GM12878 (cell line): ENCODE measurements at regions not wholly inside any gene's neighbourhood (a gene's known extent, or its start where the extent isn't known, plus 50 kb on each side); places are given as distances from the start of the nearest gene placed in this dataset.

ENCODE experiments used
- ATAC-seq: fragments of 200-7000 bp; cut with Tn5 transposase; 3 replicates; pipeline ENCODE4 v1.9.1; 2020; ENCODE audit warnings: mild to moderate bottlenecking, moderate library complexity
- BruUV-seq: library from RNA; stranded (reverse); fragments of 400-500 nt; replicated peaks from 2 replicates; lab custom pipeline; 2021; lab: Mats Ljungman, UMichigan
- CTCF ChIA-PET: fragments of 300-600 bp; sonication (Branson Sonifier 250); formaldehyde crosslinking; extraction: SDS; loops from one replicate; lab custom pipeline; 2021; ENCODE audit warnings: inconsistent platforms; lab: Yijun Ruan, JAX
- POLR2A ChIA-PET: fragments of 350-600 bp; formaldehyde crosslinking; extraction: SDS; loops from one replicate; lab custom pipeline; 2021; ENCODE audit warnings: inconsistent platforms; lab: Charles Lee
- RAD21 ChIA-PET: fragments of 300-600 bp; sonication (Branson Sonifier 250); formaldehyde crosslinking; loops from one replicate; lab custom pipeline; 2023; ENCODE audit warnings: antibody characterized with exemption; ENCODE audit not compliant: unreplicated experiment; lab: Charles Lee
- SMC1A ChIA-PET: fragments of 300-600 bp; sonication (Branson Sonifier 250); formaldehyde crosslinking; loops from one replicate; lab custom pipeline; 2023; ENCODE audit not compliant: unreplicated experiment, uncharacterized antibody; lab: Charles Lee
- DNase-seq: peaks from one replicate; pipeline ENCODE4 v3.0.0-alpha.2; 2011; ENCODE audit warnings: low read depth, low spot score
- FAIRE-seq: peaks from 3 replicates; lab custom pipeline; 2011; peaks lifted over from hg19 to GRCh38; lab: Jason Lieb, UNC
- H2AFZ ChIP-seq: 2 replicates; pipeline ENCODE4 v1.6.0; 2011; ENCODE audit warnings: low read depth, low read length, control low read depth; ENCODE audit not compliant: control insufficient read depth
- H3K27ac ChIP-seq: 2 replicates; pipeline ENCODE4 v1.5.1; 2011; ENCODE audit warnings: control low read depth; ENCODE audit not compliant: control insufficient read depth, insufficient read depth
- H3K27me3 ChIP-seq, 2 experiments: replicated peaks in 1 of 2; 2 replicates each; pipeline versions ENCODE4 v1.6.0 to v1.6.1; 2011; ENCODE audit warnings: low read length in 1 of 2; ENCODE audit not compliant: control insufficient read depth in 2 of 2, insufficient read depth in 2 of 2
- H3K36me3 ChIP-seq, 2 experiments: 2 replicates each; pipeline ENCODE4 v1.5.1; 2011; ENCODE audit warnings: low read length in 1 of 2; ENCODE audit not compliant: control insufficient read depth in 2 of 2, insufficient read depth in 2 of 2
- H3K4me1 ChIP-seq: 2 replicates; pipeline ENCODE4 v1.6.1; 2011; ENCODE audit warnings: mild to moderate bottlenecking, low read length, moderate library complexity, mixed read lengths; ENCODE audit not compliant: control insufficient read depth, insufficient read depth
- H3K4me2 ChIP-seq: 2 replicates; pipeline ENCODE4 v1.6.0; 2011; ENCODE audit warnings: control low read depth; ENCODE audit not compliant: control insufficient read depth, insufficient read depth
- H3K4me3 ChIP-seq: fragments of 200-600 bp; sonication (generic); 2 replicates; pipeline ENCODE4 v1.5.1; 2016
- H3K79me2 ChIP-seq: 2 replicates; pipeline ENCODE4 v1.6.0; 2011; ENCODE audit warnings: low read length; ENCODE audit not compliant: control insufficient read depth, insufficient read depth
- H3K9ac ChIP-seq: 2 replicates; pipeline ENCODE4 v1.8.0; 2011; ENCODE audit warnings: low read length, control low read depth, mixed read lengths; ENCODE audit not compliant: control insufficient read depth, insufficient read depth
- H3K9me3 ChIP-seq: replicated peaks from 3 replicates; pipeline ENCODE4 v1.5.1; 2011; ENCODE audit warnings: mild to moderate bottlenecking, low read length; ENCODE audit not compliant: control insufficient read depth, insufficient read depth
- H4K20me1 ChIP-seq: 2 replicates; pipeline ENCODE4 v1.6.0; 2011; ENCODE audit not compliant: control insufficient read depth, insufficient read depth
- ASH2L ChIP-seq: fragments of 300-600, 200-600 bp; sonication (generic); IDR thresholded peaks from 2 replicates; pipeline ENCODE4 v1.6.1; 2017; ENCODE audit warnings: low read depth, mild to moderate bottlenecking, borderline replicate concordance
- BRCA1 ChIP-seq: IDR thresholded peaks from 2 replicates; pipeline ENCODE4 v1.6.1; 2011; ENCODE audit warnings: low read depth, low read length, improper control_type of control experiment
- CBFB ChIP-seq: IDR thresholded peaks from 2 replicates; pipeline ENCODE4 v1.6.1; 2016; ENCODE audit warnings: antibody characterized with exemption, low read depth
- CHD4 ChIP-seq: fragments of 200-600 bp; sonication (generic); IDR thresholded peaks from 2 replicates; pipeline ENCODE4 v1.6.1; 2016; ENCODE audit warnings: mild to moderate bottlenecking
- CREM ChIP-seq: IDR thresholded peaks from 2 replicates; pipeline ENCODE4 v1.6.1; 2014; ENCODE audit warnings: antibody characterized with exemption, low read depth
- DPF2 ChIP-seq: fragments of 450-650 bp; IDR thresholded peaks from 2 replicates; pipeline ENCODE4 v1.6.1; 2017; ENCODE audit warnings: mild to moderate bottlenecking
- IKZF1 ChIP-seq: fragments of 450-650 bp; conservative IDR thresholded peaks from 2 replicates; pipeline ENCODE4 v1.6.1; 2017; ENCODE audit warnings: antibody characterized with exemption, mild to moderate bottlenecking
- IKZF2 ChIP-seq, 2 experiments: fragments of 450-650 bp; IDR thresholded peaks; 2 replicates each; pipeline ENCODE4 v1.6.1; 2017; ENCODE audit warnings: mild to moderate bottlenecking in 2 of 2, moderate library complexity in 2 of 2
- KAT2A ChIP-seq: conservative IDR thresholded peaks from 2 replicates; pipeline ENCODE4 v1.6.1; 2011; ENCODE audit warnings: low read depth, low read length; ENCODE audit not compliant: control insufficient read depth
- NFIC ChIP-seq: IDR thresholded peaks from 2 replicates; pipeline ENCODE4 v1.6.1; 2012; ENCODE audit warnings: low read depth, mild to moderate bottlenecking, inconsistent platforms, low read length, moderate library complexity
- NR2F1 ChIP-seq: fragments of 450-650 bp; conservative IDR thresholded peaks from 2 replicates; pipeline ENCODE4 v1.6.1; 2017; ENCODE audit warnings: mild to moderate bottlenecking
- POLR2AphosphoS2 ChIP-seq: IDR thresholded peaks from 2 replicates; pipeline ENCODE4 v1.6.1; 2011; ENCODE audit warnings: low read depth, mild to moderate bottlenecking, low read length, improper control_type of control experiment, moderate library complexity
- TCF12 ChIP-seq: IDR thresholded peaks from 2 replicates; pipeline ENCODE4 v1.6.1; 2011; ENCODE audit warnings: low read depth, mild to moderate bottlenecking, low read length
- ZNF207 ChIP-seq: fragments of 450-650 bp; IDR thresholded peaks from 2 replicates; pipeline ENCODE4 v1.6.1; 2014; ENCODE audit warnings: antibody characterized with exemption, mild to moderate bottlenecking, borderline replicate concordance
- ZZZ3 ChIP-seq: IDR thresholded peaks from 2 replicates; pipeline ENCODE4 v1.6.1; 2011; ENCODE audit warnings: low read depth; ENCODE audit not compliant: control insufficient read depth, insufficient read length
- WGBS: methylation state at CpG from one replicate; pipeline ENCODE4 v1.1.6; 2016; ENCODE audit warnings: low lambda C conversion rate; ENCODE audit not compliant: insufficient replicate concordance, insufficient coverage; ENCODE audit errors: missing lambda C conversion rate; 5-methylcytosine and 5-hydroxymethylcytosine counted together
- in situ Hi-C: fragments of 300-500 bp; cut with MboI; formaldehyde crosslinking; loops from 9 replicates; pipeline ENCODE4 v1.14.3; 2018; ENCODE audit warnings: mixed read lengths
- intact Hi-C: fragments of 100-400 bp; cut with micrococcal nuclease; formaldehyde crosslinking; loops from one replicate; pipeline ENCODE4 v1.14.2; 2022; ENCODE audit not compliant: unreplicated experiment
- TF ChIP-seq, protein P1 (sequence below): fragments of 450-650 bp; formaldehyde crosslinking; IDR thresholded peaks from 2 replicates; pipeline ENCODE4 v1.5.0; 2022; ENCODE audit warnings: mild to moderate bottlenecking, missing genetic modification characterization

DNA sequence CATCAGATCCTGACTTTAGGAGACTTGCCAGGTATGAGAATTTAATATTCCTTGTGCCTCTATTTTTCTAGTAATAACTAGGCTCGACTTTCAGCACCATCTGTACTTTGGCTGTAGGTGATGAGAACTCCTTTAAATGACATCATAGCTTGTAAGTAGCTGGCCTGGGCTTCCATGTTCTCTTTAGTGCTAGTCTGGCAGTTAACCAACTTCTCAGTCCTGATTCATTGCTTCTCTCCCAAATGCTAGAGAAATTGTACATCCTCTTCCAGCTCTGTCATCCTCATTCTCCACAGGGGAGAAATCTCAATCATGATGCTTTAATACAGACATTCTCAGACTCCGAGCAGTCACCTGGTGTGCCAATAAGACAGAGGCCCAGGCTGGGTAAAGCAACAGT is 143.5 kb upstream of the MOCS1 start (continued):
- TF ChIP-seq ZNF207: no peak

DNA sequence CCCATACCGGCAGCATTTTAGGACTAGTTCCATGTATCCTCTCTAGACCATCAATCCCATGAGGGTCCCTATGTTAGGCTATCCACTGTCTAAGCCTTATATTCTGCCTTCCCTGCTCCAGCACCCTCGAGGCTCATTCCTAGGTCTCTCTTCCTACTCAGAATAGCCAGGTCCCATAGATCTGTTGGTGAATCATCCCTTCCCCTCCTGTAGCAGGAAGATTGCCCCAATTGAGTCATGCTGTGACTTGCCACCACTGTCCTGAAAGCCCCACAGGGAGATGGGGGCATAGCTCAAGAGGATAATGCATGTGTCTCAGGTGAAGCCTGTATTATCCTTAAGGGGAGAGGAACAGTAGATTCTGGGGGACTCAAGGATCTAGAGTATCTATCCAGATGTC is 143.1 kb upstream of the MOCS1 start:
- WGBS: 50% methylated on average over 2 of the region's 2 CpGs
- no peaks in the 10 kb centered on the region for H3K27me3 ChIP-seq
- H3K9ac ChIP-seq: no peak overlapping the region
- ChIA-PET RAD21 (no interaction called here), CTCF (interaction anchor here (1.0 kb wide), 1 partner anchor 21 kb away, joined by 3 read pairs; no protein-coding TSS in a partner anchor), SMC1A (interaction anchor here (2.7 kb wide), 1 partner anchor 46 kb away, joined by 5 read pairs; no protein-coding TSS in a partner anchor), POLR2A (no interaction called here)
- H3K79me2 ChIP-seq: no peaks in the 10 kb centered on the region
- H3K9me3 ChIP-seq: no peaks in the 10 kb centered on the region
- no peak for DNase-seq
- in situ Hi-C loops: no loop called here
- H3K4me2 ChIP-seq: no peak overlapping the region
- no peak overlapping the region for H3K27ac ChIP-seq
- H4K20me1 ChIP-seq: no peaks in the 10 kb centered on the region
- TF ChIP-seq, protein P1, sequence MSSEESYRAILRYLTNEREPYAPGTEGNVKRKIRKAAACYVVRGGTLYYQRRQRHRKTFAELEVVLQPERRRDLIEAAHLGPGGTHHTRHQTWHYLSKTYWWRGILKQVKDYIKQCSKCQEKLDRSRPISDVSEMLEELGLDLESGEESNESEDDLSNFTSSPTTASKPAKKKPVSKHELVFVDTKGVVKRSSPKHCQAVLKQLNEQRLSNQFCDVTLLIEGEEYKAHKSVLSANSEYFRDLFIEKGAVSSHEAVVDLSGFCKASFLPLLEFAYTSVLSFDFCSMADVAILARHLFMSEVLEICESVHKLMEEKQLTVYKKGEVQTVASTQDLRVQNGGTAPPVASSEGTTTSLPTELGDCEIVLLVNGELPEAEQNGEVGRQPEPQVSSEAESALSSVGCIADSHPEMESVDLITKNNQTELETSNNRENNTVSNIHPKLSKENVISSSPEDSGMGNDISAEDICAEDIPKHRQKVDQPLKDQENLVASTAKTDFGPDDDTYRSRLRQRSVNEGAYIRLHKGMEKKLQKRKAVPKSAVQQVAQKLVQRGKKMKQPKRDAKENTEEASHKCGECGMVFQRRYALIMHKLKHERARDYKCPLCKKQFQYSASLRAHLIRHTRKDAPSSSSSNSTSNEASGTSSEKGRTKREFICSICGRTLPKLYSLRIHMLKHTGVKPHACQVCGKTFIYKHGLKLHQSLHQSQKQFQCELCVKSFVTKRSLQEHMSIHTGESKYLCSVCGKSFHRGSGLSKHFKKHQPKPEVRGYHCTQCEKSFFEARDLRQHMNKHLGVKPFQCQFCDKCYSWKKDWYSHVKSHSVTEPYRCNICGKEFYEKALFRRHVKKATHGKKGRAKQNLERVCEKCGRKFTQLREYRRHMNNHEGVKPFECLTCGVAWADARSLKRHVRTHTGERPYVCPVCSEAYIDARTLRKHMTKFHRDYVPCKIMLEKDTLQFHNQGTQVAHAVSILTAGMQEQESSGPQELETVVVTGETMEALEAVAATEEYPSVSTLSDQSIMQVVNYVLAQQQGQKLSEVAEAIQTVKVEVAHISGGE (CRISPR knock-in tag): no peak
- TF ChIP-seq KAT2A (no peak), POLR2AphosphoS2 (no peak), IKZF2 (IDR thresholded peaks at IDR 0.05) (no peak), BRCA1 (no peak), CBFB (no peak), CREM (no peak), CHD4 (no peak), ZZZ3 (no peak), TCF12 (no peak), NFIC (no peak), DPF2 (no peak), NR2F1 (no peak), ASH2L (no peak), IKZF1 (no peak)
- BruUV-seq: no TSS peak
- no peak for ATAC-seq
- H3K4me1 ChIP-seq: no peaks in the 10 kb centered on the region
- no peak for FAIRE-seq
- H3K4me3 ChIP-seq: no peak overlapping the region
- no peak overlapping the region for H2AFZ ChIP-seq
- H3K36me3 ChIP-seq: no peaks in the 10 kb centered on the region
- intact Hi-C loops: no loop called here
